ENCODE measurements at regions not wholly inside any gene's neighbourhood (a gene's known extent, or its start where the extent isn't known, plus 50 kb on each side); places are given as distances from the start of the nearest gene placed in this dataset.

DNA sequence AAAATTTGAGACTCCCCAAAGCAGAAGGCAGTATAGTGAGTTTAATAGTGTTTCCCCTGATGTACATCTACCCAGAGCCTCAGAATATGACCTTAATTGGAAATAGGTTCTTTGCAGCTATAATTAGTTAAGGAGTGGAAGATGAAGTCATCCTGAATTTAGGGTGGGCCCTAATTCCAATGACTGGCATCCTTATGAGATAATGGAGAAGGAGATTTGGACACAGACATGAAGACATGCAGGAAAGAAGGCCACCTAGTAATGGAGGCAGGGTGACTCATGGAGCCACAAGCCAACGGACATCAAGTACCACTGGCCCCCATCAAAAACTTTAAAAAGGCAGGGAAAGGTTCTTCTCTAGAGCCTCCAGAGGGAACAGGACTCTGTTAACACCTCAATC is 308.9 kb downstream of the TXNL1 start:
- Mint-ChIP-seq H3K36me3 (ENCODE audit: low read depth) (no peaks in the 10 kb centered on the region), H3K27me3 (no peaks in the 10 kb centered on the region), H3K9me3 (no peaks in the 10 kb centered on the region), H3K4me1 (no peaks in the 10 kb centered on the region), H3K4me3 (no peak overlapping the region), H3K27ac (no peak overlapping the region)
- CTCF ChIA-PET: no interaction called here
- TF ChIP-seq, protein P1, sequence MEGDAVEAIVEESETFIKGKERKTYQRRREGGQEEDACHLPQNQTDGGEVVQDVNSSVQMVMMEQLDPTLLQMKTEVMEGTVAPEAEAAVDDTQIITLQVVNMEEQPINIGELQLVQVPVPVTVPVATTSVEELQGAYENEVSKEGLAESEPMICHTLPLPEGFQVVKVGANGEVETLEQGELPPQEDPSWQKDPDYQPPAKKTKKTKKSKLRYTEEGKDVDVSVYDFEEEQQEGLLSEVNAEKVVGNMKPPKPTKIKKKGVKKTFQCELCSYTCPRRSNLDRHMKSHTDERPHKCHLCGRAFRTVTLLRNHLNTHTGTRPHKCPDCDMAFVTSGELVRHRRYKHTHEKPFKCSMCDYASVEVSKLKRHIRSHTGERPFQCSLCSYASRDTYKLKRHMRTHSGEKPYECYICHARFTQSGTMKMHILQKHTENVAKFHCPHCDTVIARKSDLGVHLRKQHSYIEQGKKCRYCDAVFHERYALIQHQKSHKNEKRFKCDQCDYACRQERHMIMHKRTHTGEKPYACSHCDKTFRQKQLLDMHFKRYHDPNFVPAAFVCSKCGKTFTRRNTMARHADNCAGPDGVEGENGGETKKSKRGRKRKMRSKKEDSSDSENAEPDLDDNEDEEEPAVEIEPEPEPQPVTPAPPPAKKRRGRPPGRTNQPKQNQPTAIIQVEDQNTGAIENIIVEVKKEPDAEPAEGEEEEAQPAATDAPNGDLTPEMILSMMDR (IDR thresholded peaks at IDR 0.05): no peak
- POLR2A ChIA-PET: no interaction called here
- no peak for ATAC-seq (ENCODE audit: low read depth)
- DNase-seq: no peak
- intact Hi-C loops (cut with micrococcal nuclease): no loop called here

DNA sequence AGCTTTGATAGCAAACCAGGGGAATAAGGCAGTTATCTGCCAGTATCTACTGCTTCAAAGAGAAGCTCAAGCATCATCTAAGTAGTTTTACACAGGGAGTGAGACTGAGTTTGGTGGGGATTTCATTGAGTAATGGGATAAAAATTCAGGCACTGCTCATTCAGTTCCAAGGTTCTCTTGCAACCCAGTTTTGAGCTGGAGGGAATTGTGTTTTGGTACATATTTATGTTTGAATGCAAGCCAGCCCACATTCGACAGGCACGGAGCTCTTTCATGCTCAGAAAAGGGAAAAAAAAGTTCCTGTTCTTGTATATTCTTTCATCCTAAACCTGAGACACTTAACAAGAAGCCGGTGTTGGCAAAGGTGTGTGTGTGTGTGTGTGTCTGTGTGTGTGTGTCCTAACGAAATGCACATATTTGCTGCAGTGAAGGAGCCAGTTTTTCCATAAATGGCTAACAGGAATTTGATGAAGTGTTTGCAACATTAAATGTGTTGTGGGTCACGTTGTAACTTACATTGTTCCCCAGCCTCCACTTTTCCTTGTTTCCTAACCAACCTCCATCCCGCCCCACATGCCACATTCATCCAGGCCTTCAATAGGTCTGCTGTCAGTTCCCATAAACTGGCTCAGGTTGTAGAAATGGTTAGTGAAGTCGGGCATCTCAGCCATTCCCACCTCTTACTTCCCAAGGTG is 311.1 kb downstream of the TXNL1 start:
- no peaks in the 10 kb centered on the region for H3K36me3 Mint-ChIP-seq (ENCODE audit: low read depth)
- ChIA-PET POLR2A (no interaction called here), CTCF (no interaction called here)
- no peak for ATAC-seq (ENCODE audit: low read depth)
- TF ChIP-seq, protein P1 (IDR thresholded peaks at IDR 0.05): no peak
- no peaks in the 10 kb centered on the region for H3K27me3 Mint-ChIP-seq
- intact Hi-C loops (cut with micrococcal nuclease): no loop called here
- peaks cover 6% of the 10 kb centered on the region for H3K4me1 Mint-ChIP-seq
- no peak overlapping the region for H3K4me3 Mint-ChIP-seq
- no peaks in the 10 kb centered on the region for H3K9me3 Mint-ChIP-seq
- DNase-seq: no peak
- H3K27ac Mint-ChIP-seq: no peak overlapping the region

DNA sequence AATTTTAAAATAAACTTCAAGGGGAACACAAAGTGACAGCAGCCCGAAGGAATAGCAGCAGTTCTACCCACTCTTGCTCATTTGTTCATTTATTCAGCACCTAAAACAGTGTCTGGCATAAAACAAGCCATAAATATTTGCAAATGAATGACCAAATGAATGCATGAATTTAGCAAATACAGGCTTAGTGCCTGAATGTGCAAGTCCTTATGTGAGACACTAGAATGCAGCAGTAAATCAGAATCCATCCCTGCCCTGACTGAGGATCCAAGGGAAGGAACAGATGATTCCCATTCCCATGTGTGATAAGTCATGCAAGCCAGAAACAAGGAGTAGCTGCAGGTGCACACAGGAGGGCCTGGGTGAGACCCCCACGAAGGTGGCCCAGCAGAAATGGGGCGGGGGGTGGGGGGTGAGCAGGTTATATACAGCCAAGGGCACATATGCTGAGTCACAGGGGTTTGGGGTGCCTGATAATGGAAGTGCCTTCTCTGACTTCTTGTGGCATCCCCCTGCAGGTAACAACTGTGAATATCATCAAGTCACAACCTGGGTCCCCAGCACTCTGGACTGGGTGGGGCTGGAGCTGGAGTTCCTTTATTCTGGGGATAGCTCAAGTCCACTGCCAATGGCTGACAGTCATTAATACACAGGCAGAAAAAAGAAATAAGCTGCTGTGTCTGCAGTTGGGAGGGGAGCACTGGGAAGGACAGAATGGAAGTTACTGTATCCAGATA is 311.9 kb downstream of the TXNL1 start:
- Mint-ChIP-seq H3K27me3 (no peaks in the 10 kb centered on the region), H3K9me3 (no peaks in the 10 kb centered on the region), H3K4me1 (peaks cover 12% of the 10 kb centered on the region), H3K36me3 (ENCODE audit: low read depth) (no peaks in the 10 kb centered on the region), H3K4me3 (no peak overlapping the region), H3K27ac (no peak overlapping the region)
- TF ChIP-seq, protein P1 (IDR thresholded peaks at IDR 0.05): no peak
- ChIA-PET POLR2A (no interaction called here), CTCF (no interaction called here)
- ATAC-seq (ENCODE audit: low read depth) (no peak), DNase-seq (no peak)
- intact Hi-C loops (cut with micrococcal nuclease): no loop called here

DNA sequence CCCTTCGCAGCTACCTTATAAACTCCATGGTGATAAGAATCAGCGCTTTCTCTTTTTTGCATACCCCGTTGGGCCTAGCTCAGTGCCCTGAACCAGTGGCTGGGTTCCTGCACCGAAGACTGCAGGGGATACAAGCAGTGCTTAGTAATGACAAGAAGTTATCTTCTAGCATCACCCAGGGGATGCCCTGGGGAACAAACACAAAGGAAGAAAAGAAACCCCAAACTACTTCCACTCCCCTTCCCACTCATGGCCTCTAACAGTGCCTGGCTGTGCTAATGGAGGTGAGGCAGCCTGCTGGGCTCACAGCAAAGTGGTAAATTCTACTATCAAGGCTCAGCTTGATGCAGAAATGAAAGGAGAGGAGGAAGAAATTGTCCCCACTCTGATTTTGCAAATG is 314.7 kb downstream of the TXNL1 start:
- CTCF ChIA-PET: interaction anchor here (1.8 kb wide), 1 partner anchor 1089 kb away, joined by 6 read pairs; no protein-coding TSS in a partner anchor
- peak overlapping the region; percentile 66 for H3K27ac Mint-ChIP-seq
- ATAC-seq (ENCODE audit: low read depth): no peak

More for the DNA sequence above, 314.7 kb downstream of the TXNL1 start:
- TF ChIP-seq, protein P1 (IDR thresholded peaks at IDR 0.05): no peak
- Mint-ChIP-seq H3K27me3 (no peaks in the 10 kb centered on the region), H3K4me3 (no peak overlapping the region), H3K9me3 (no peaks in the 10 kb centered on the region), H3K36me3 (ENCODE audit: low read depth) (no peaks in the 10 kb centered on the region), H3K4me1 (peaks cover 40% of the 10 kb centered on the region)
- POLR2A ChIA-PET: interaction anchor here (0.6 kb wide), 1 partner anchor 1002 kb away, joined by 3 read pairs; no protein-coding TSS in a partner anchor
- DNase-seq: no peak
- intact Hi-C loops (cut with micrococcal nuclease): loop anchor here (5.0 kb wide), 2 partner anchors 206 to 736 kb away; partner anchors contain the start of gene TCF4

All from activated B cell treated with CpG ODN at 0.5 μM for 24 hours (primary cell).